ENCODE measurements at regions not wholly inside any gene's neighbourhood (a gene's known extent, or its start where the extent isn't known, plus 50 kb on each side); places are given as distances from the start of the nearest gene placed in this dataset.

- Histone ChIP-seq H3K27ac (no peak overlapping the region), H3K27me3 (no peaks in the 10 kb centered on the region), H3K9me3 (no peaks in the 10 kb centered on the region), H3K4me1 (no peaks in the 10 kb centered on the region), H3K36me3 (no peaks in the 10 kb centered on the region), H3K4me3 (no peak overlapping the region)
- no peak for TF ChIP-seq POLR2A (IDR thresholded peaks at IDR 0.05)
- TF ChIP-seq, protein P1, sequence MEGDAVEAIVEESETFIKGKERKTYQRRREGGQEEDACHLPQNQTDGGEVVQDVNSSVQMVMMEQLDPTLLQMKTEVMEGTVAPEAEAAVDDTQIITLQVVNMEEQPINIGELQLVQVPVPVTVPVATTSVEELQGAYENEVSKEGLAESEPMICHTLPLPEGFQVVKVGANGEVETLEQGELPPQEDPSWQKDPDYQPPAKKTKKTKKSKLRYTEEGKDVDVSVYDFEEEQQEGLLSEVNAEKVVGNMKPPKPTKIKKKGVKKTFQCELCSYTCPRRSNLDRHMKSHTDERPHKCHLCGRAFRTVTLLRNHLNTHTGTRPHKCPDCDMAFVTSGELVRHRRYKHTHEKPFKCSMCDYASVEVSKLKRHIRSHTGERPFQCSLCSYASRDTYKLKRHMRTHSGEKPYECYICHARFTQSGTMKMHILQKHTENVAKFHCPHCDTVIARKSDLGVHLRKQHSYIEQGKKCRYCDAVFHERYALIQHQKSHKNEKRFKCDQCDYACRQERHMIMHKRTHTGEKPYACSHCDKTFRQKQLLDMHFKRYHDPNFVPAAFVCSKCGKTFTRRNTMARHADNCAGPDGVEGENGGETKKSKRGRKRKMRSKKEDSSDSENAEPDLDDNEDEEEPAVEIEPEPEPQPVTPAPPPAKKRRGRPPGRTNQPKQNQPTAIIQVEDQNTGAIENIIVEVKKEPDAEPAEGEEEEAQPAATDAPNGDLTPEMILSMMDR (IDR thresholded peaks at IDR 0.05), result no peak
- intact Hi-C loops (cut with DNase I; ENCODE audit: low total_unique reads), result no loop called here
- no peak for DNase-seq
Observed at GRCh38 chr12:88665071-88665470, 84.8 kb upstream of the KITLG start.

DNA sequence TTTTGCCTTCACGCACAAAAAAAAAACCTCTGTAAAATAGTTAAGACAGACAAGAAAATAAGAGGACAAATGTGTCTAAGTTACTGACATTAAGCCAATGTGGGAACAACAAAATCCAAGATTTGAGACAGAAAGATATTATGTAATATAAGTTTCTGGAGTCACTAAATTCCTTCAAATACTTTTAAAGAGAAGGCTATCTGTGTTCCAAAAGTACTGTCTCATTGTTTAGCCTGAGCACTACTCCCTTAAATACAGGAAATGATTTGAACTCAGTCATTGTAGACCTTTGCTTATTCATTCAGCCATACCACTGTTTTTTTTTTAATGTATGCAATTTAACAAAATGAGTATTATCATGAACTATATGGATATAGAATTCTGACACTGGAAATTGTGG is 82.7 kb upstream of the KITLG start:
- H3K36me3 ChIP-seq, result no peaks in the 10 kb centered on the region
- H3K27ac ChIP-seq, result no peak overlapping the region
- no peaks in the 10 kb centered on the region for H3K4me1 ChIP-seq
- TF ChIP-seq POLR2A (IDR thresholded peaks at IDR 0.05), result no peak
- TF ChIP-seq, protein P1 (IDR thresholded peaks at IDR 0.05), result no peak
- H3K9me3 ChIP-seq, result no peaks in the 10 kb centered on the region
- no peak overlapping the region for H3K4me3 ChIP-seq
- no peaks in the 10 kb centered on the region for H3K27me3 ChIP-seq
- DNase-seq, result no peak
- intact Hi-C loops (cut with DNase I; ENCODE audit: low total_unique reads), result no loop called here

DNA sequence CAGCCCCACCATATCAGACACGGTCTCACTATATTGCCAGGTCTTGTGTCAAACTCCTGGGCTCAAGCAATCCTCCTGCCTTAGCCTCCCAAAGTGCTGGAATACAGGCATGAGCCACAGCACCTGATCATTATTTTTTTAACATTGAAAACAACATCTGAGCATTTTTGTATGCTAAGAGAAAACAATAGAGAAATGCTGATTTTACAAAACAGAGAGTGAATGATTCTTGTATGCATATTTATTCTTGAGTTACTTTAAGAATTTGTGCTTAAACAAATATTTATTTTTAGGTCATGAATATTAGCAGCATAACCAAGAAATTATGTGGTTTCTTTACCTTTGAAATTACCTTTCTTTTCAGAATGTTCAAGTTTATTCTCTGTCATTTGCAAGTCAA is 81.8 kb upstream of the KITLG start:
- intact Hi-C loops (cut with DNase I; ENCODE audit: low total_unique reads), result no loop called here
- Histone ChIP-seq H3K27me3 (no peaks in the 10 kb centered on the region), H3K9me3 (no peaks in the 10 kb centered on the region), H3K4me3 (no peak overlapping the region), H3K4me1 (no peaks in the 10 kb centered on the region), H3K27ac (no peak overlapping the region), H3K36me3 (no peaks in the 10 kb centered on the region)
- DNase-seq, result no peak
- TF ChIP-seq POLR2A (IDR thresholded peaks at IDR 0.05), result no peak
- TF ChIP-seq, protein P1 (IDR thresholded peaks at IDR 0.05), result no peak

- DNase-seq, result no peak
- no peaks in the 10 kb centered on the region for H3K9me3 ChIP-seq
- no peak overlapping the region for H3K27ac ChIP-seq
- intact Hi-C loops (cut with DNase I; ENCODE audit: low total_unique reads), result no loop called here
- TF ChIP-seq POLR2A (IDR thresholded peaks at IDR 0.05), result no peak
- TF ChIP-seq, protein P1 (IDR thresholded peaks at IDR 0.05), result no peak
- no peaks in the 10 kb centered on the region for H3K36me3 ChIP-seq
- no peaks in the 10 kb centered on the region for H3K27me3 ChIP-seq
- no peak overlapping the region for H3K4me3 ChIP-seq
- H3K4me1 ChIP-seq, result no peaks in the 10 kb centered on the region
Observed at GRCh38 chr12:88658009-88658408, 77.7 kb upstream of the KITLG start.

GRCh38 chr12:88650715-88651114 is 70.4 kb upstream of the KITLG start:
- H3K27ac ChIP-seq, result no peak overlapping the region
- H3K4me3 ChIP-seq, result no peak overlapping the region
- no peaks in the 10 kb centered on the region for H3K4me1 ChIP-seq
- H3K36me3 ChIP-seq, result no peaks in the 10 kb centered on the region
- no peaks in the 10 kb centered on the region for H3K27me3 ChIP-seq
- intact Hi-C loops (cut with DNase I; ENCODE audit: low total_unique reads), result no loop called here
- TF ChIP-seq POLR2A (IDR thresholded peaks at IDR 0.05), result no peak
- TF ChIP-seq, protein P1 (IDR thresholded peaks at IDR 0.05), result no peak
- H3K9me3 ChIP-seq, result no peaks in the 10 kb centered on the region
- DNase-seq, result no peak
